ENCODE measurements at regions not wholly inside any gene's neighbourhood (a gene's known extent, or its start where the extent isn't known, plus 50 kb on each side); places are given as distances from the start of the nearest gene placed in this dataset.
A peak's percentile ranks its signal among the peaks of the same experiment; 100 is the strongest.

DNA sequence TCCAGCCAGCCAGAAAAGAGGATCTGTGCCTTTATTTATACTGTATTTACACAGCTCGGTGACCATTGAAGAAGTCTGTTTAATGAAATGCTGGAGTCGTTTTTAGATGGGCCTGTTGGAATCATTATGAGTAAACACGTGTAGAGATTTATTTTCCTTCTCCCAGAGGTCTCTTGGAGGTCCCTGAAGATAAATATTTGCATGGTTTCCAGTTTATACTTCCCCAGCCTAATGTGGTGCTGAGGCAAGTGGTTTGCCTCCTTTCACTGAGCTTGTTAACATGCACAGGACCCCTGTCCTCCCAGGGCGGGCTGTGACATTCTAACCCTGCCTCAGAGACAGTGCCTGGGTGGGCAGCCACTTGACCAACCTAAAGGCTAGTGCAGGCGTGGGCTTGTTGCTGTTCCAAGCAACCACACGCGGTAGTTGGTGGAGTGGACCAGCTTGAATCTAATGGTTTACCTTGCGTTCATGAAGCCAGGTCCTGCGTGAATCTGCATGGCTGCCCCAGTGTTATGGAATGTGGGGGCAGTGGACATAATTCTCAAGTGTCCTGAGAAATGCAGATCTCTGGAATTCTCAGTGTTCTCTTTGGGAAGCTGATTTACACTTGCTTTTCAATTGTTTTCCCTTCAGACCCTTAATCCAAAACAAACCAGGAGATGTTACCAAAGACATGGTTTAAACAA, 130.2 kb upstream of the DLX2 start:
- no peak for DNase-seq

DNA sequence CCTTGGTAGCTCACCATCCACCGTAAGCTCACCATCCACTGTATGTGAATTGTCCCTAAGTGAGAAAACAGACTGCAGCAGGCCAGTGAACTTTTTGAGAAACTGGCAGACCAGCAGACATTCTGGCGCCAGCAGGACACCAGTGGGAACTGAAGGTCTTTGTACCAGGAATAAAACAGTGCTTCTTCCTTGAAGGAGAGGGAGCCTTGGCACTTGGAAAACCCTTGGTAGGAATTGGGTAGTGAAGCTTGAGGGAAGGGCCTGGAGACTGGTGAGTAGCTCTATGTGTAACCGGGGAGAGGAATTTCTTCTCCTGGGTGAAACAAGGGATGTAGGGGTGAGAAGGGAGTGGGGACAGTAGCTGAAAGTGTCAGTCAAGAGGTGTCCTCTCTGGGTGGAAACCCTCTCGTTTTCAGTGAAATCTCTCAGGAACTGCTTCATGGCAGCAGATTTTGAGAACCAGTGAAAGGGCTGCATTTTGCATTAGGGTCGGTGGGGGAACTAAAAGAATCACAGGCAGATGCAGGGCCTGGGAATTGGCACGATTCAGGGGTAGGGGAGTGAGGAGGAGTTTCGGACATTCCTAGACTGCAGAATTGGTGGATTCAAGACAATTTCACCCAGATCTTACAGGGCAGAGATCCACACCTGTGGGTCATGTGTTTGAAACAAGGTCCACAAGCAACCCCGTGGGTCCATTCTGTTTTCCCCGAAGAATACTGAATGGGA, 131.5 kb upstream of the DLX2 start:
- no peak for DNase-seq

DNA sequence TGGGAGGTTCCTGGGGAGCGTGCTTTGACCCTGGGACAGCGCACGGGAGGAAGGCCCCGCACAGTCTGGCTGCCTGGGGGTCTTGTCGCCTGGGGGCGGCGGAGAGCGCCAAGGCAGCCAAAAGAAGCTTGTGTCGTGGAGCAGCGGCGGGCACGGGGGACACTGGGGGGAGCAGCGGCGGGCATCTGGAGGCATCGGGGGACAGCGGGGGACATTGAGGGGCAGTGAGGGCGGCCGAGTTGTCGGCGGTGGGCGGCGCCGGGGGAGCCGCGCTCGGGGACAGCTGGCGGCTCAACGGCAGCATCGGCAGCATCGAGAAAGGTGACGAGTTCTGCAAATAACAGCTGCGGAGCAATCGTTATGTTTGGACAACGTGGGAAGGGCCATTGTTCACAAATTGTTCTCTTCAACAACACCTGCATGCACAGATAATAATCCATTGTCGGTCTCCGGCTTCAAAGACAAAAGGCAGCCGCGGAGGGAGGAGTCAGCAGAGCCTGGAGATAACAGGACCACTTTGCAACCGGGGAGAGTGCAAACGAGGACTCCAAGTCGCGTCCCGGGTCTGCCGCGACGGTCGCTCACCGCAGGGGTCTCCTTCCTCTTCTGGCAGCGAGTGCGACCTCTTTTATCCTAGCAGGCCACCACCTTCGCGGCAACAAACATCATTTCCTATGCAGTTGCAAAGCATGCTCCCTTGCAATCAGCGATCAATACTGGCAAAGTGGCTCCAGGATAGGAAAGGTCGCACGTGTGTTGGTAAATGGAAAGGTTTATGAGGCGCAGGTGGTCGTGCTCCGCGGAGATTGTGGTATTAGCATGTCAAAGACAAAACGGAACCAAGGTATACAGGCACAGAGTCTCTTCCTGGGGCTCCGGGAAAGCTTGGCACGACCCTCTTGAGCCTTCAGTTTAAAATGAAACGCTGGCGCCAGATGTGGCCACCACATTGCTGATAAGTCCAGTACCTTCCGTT, 132.3 kb upstream of the DLX2 start:
- DNase-seq = peak; percentile 59

GRCh38 chr2:172239944-172240590, 137.4 kb upstream of the DLX2 start:
- no peak for DNase-seq

GRCh38 chr2:172241222-172241621, 138.5 kb upstream of the DLX2 start:
- DNase-seq = no peak

DNA sequence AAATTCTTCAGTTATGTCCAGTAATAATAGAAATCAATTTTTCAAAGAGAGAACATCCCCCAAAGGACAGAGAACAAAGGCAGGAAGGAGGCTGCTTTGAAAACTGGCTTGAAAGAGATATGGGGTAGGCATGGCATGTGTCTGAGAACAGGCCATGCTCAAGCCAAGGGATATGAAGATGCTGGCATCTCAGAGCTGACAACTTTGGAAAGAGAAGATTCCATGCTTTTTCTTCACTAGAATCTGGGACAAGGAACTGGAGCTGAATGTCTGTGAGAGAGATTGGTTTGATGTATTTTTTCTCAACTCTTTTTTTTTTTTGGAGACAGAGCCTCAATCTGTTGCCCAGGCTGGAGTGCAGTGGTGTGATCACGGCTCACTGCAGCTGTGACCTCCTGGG, 139.8 kb upstream of the DLX2 start:
- DNase-seq = no peak

GRCh38 chr2:172242961-172243360, 140.3 kb upstream of the DLX2 start:
- DNase-seq = no peak

DNA sequence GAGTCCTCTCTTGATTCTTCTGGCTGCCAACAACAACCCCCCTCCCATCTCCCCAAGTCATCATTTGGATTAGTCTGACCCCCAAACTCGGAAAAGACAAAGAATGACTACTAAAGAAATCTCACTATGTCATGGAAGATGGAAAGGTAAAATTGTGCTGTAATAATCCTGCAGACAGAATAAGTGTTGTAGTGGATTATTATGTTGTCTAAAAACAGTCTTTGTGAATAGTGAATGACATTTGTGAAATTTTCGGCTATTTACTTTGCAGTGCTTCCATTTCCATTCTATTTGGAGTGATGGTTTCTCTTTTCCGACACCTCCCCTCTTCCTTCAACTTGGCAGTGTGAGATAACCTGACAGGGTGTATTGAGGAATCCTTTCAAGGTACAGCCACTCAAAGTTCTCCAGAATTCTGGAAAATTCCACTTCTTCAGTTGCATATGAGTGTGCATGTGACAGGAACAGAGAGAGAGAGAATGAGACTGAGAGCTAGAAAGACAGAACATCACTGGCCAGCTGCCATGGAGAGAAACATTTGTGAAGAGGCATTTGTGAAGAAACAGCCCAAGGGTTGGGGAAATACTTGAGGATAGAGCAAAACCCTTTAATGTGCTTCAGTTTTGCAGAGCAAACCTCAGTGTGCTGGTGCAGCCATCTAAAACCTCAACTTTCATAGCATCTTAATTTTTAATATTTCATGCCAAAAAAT, 141.9 kb upstream of the DLX2 start:
- no peak for DNase-seq

DNA sequence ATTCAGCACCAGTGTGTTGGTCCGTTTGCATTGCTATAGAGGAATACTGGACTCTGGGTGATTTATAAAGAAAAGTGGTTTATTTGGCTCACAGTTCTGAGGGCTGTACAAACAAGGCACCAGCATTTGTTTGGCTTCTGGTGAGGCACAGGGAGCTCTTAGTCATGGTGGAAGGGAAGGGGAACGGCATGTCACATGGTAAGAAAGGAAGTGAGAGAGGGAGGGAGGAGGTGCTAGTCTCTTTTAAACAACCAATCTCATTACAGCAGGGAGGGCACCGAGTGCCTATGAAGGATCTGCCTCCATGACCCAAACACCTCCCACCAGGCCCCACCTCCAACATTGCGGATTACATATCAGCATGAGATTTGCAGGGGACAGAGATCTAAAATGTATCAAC, 143.9 kb upstream of the DLX2 start:
- no peak for DNase-seq

GRCh38 chr2:172247203-172247602, 144.5 kb upstream of the DLX2 start:
- no peak for DNase-seq

DNA sequence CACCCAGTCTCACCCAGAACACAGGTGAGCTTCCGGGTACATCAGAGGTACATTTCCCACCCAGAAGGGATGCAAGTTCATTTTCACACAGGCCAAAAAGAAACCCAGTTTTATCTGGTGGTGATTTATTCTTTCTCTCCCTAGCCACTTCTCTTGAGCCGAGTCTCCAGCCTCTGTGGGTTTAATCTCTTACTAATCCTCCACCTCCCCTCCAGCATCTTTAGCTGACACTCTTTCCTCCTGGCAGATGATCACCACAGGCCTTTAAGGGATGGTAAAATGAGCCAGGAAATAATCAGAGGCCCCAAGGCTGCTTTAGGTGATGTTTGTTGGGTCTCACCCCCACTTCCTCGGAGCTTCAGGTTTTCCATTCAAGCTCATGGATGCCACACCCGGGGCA, 145.7 kb upstream of the DLX2 start:
- DNase-seq = no peak

DNA sequence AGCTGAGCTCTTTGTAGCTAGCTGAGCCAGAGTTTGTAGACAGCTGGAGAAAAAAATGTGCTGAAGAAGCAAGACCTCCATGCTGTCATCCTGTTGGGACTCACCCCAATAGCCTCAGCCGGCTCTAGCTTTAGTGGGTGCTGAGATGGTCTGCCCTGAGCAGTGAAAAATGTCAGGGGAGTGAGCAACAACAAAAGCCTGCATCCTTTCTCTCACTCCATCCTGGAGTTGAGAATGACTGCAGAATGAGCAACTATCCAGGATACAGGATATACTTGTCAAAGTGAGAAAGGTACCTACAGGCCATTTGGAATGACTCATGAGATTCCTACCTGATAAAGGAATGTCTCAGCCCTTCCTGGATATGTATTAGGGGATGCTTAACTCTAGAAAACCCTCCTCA, 146.1 kb upstream of the DLX2 start:
- no peak for DNase-seq

GRCh38 chr2:172249334-172249733, 146.6 kb upstream of the DLX2 start:
- DNase-seq = no peak

DNA sequence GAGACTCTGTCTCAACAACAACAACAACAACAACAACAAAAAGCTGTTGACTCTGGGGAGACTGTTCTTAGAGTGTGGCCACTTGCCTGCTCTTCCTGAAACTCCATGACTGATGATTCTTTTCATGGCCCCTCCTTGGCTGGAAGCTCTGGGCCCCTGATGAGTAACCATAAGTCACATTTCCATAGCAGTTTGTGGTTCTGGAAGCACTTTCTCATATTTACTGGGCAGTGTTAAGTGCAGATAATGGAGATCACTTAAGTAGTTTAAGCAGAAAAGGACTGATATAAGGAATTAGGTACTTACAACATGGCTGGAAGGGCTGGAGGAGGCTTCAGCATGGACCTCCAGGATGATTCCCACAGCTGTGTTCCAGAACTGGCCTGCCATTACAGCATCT, 147.3 kb upstream of the DLX2 start:
- DNase-seq = no peak

- DNase-seq = no peak
Measured at GRCh38 chr2:172251231-172251630, 148.5 kb upstream of the DLX2 start.

DNA sequence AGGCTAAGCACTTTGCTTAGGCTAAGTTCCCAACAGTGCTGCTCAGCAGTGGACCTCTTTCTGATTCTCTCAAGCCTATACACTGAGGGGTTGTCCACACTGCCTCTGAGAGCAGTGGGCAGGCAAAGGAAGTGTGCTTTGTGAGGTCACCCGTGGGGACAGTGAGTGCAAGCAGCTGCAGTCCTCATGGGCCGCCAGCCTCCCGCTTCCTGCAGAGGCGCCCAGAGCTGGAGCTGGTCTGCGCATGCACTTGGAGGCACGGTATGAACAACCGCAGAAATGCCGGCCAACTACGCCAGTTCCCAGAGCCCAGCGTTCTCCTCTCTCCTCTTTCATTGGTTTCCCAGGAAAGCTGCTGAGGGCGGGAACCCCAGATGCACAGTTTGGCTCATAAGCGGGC, 149.5 kb upstream of the DLX2 start:
- no peak for DNase-seq

DNA sequence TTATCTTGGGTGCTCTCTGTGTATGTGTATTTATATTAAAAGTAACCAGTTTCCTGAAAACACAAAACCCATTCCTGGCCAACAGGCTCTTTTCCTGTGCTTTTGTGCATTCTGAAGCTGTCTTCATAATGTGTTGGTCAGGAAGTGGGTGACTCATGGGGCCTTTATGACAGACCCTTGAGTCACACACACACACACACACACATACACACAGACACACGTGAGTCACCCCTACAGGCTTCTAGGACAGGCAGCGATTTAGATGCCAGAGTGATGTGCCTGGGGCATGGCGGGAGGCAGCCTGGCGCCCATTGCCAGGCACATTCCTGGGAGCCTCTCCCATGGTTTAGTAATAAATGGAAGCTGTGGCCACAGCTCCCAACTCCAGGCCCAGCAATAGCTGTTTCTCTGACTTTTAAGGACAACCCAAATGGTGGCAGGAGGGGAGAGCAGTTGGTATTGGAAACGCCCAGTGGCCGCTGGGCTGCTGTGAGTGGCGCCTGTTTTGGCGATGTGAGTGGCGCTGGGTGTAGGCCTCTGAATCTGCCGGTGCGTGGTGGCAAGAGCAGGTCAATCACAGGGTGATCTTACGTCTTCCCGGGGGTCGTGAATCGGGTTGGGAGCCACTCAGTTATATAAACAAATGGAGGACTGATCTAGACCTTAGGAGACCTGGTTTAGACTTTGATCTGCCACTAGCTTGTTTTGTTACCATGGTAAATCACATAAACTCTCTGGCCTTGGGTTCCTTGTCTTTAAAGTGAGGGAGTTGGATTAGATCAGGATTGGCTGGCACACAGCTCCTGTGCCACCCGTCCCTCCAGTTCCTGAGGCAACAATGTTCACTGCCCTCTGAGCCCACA, 150.7 kb upstream of the DLX2 start:
- no peak for DNase-seq

GRCh38 chr2:172256886-172257285, 154.2 kb upstream of the DLX2 start:
- DNase-seq = no peak

GRCh38 chr2:172259827-172260226, 157.1 kb upstream of the DLX2 start:
- DNase-seq = no peak

DNA sequence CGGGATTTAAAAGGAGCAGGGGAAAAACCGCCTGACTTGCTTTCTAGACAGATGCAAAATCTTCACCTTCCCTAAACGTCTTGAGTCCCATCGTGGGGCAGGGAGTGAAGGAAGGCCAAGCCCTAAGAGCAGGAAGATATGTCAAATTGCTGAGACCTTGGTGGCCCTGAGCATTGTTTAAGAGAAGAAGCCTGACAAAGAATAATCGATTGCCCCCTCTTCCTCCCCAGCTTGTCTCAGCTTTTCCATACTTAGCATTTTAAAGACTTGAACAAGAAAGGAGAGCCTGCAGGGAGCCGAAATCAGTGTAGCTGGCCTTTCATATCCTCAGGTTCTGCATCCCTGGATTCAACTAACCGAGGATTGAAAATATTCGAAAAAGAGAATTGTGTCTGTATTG, 157.6 kb upstream of the DLX2 start:
- no peak for DNase-seq

DNA sequence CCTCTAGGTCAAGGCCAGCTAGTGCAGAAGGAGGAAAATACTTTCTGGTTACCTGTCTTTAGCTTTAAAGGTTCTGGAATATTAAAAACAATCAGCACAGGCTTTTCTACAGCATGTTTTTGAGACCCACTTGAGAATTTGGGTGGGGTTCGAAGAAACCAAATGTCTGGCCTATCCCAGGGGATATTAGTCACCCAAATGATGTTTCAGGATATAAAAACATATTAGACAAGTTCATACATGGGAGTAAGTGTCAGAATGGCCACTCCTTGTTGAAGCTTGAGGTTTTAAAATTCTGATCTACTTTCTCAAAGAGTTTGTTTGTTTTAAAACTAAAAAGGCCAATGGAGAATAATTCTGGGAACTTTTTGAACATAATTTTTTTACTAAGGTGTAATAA, 158.6 kb upstream of the DLX2 start:
- no peak for DNase-seq

Data from NCI-H1436 (cell line).